Heart left ventricle (tissue), 16 donors: ENCODE measurements at regions not wholly inside any gene's neighbourhood (a gene's known extent, or its start where the extent isn't known, plus 50 kb on each side); places are given as distances from the start of the nearest gene placed in this dataset.

Experiments used
- ATAC-seq, 4 donors: fragments of 200-7000 bp; cut with Tn5 transposase; one replicate each; pipeline ENCODE4 v1.9.1; 2020 to 2022; ENCODE audit warnings: moderate library complexity in 4 of 4, mild to moderate bottlenecking in 3 of 4, moderate number of reproducible peaks in 1 of 4
- DNase-seq, 5 donors: peaks; one replicate each; pipeline ENCODE4 v3.0.0-alpha.2; 2020
- H3K27ac ChIP-seq, 12 donors: fragments of 200-600 bp; sonication (generic) in 4 of 12; one replicate each; pipeline versions ENCODE4 v1.5.0 to v1.8.0; 2016 to 2022; ENCODE audit warnings: mild to moderate bottlenecking in 2 of 12
- H3K27me3 ChIP-seq, 9 donors: fragments of 200-600 bp; sonication (generic) in 2 of 9; one replicate each; pipeline versions ENCODE4 v1.5.1 to v1.8.0; 2016 to 2022; ENCODE audit warnings: mild to moderate bottlenecking in 3 of 9
- H3K36me3 ChIP-seq, 9 donors: fragments of 200-600 bp; sonication (generic) in 2 of 9; one replicate each; pipeline versions ENCODE4 v1.5.0 to v1.8.0; 2018 to 2022; ENCODE audit warnings: mild to moderate bottlenecking in 2 of 9
- H3K4me1 ChIP-seq, 12 donors: fragments of 200-600 bp; sonication (generic) in 4 of 12; one replicate each; pipeline versions ENCODE4 v1.5.0 to v1.8.0; 2016 to 2022; ENCODE audit warnings: mild to moderate bottlenecking in 3 of 12
- H3K4me3 ChIP-seq, 12 donors: fragments of 200-600 bp; sonication (generic) in 4 of 12; one replicate each; pipeline versions ENCODE4 v1.5.0 to v1.8.0; 2017 to 2022; ENCODE audit warnings: mild to moderate bottlenecking in 9 of 12, moderate library complexity in 4 of 12
- H3K9me3 ChIP-seq, 12 donors: fragments of 200-600 bp; sonication (generic) in 4 of 12; one replicate each; pipeline versions ENCODE4 v1.5.0 to v1.8.0; 2016 to 2022; ENCODE audit warnings: mild to moderate bottlenecking in 1 of 12
- POLR2A ChIP-seq, 2 donors: fragments of 450-650 bp; IDR thresholded peaks; one replicate each; pipeline ENCODE4 v1.6.1; 2017; ENCODE audit warnings: antibody characterized with exemption in 2 of 2, mild to moderate bottlenecking in 2 of 2, moderate library complexity in 2 of 2
- WGBS, 4 donors: extraction: QIAGEN DNeasy Blood & Tissue Kit in 2 of 4; methylation state at CpG; one replicate each; pipeline versions ENCODE4 v1.1.5 to v1.1.7; 2013 to 2018; 5-methylcytosine and 5-hydroxymethylcytosine counted together
- intact Hi-C, 10 donors: fragments of 100-400 bp; cut with DNase I; formaldehyde crosslinking; loops; one replicate each; pipeline versions ENCODE4 v1.11.1 to v1.14.2; 2022
- TF ChIP-seq, protein P1 (sequence below), 12 donors: fragments of 200-600 bp; sonication (generic) in 4 of 12; IDR thresholded peaks; one replicate each; pipeline versions ENCODE4 v1.5.0 to v1.8.0; 2018 to 2022; ENCODE audit warnings: antibody characterized with exemption in 12 of 12, mild to moderate bottlenecking in 5 of 12
- donor health status: ischemic (EF 13 %, LVEDD 7.1; RV severe dilation, severe dysfunction).
- donor health status: healthy with polysubstance abuse.
- donor health status: DM: no; HTN: yes; CAD: no.
- donor health status: DM: no; HTN: no; CAD: no.
- donor health status: ischemic (EF 25% LVEDD 6.9; RV normal size, moderate dysfunction).
- donor health status: ischemic (EF 25% LVEDD 5.7; RV mildly dilated, moderate dysfunction).
- donor health status: healthy.
- donor health status: DM: yes; HTN: yes; CAD: no.
- donor health status: ischemic (EF 35%, LVEDD 5.7; RV mildly dilated, moderate dysfunction).
- donor health status: nonischemic (EF 11% LVEDD 7.7; RV severe dilation, severe dysfunction).
- donor health status: DM: yes; HTN: yes; CAD: no.
- donor health status: PGD.
- donor health status: ischemic (EF 29% LVEDD 5.4; RV normal size, mild dysfunction).
- donor health status: nonischemic (EF 23%, LVEDD 6.1; RV moderate dilation, normal function).

DNA sequence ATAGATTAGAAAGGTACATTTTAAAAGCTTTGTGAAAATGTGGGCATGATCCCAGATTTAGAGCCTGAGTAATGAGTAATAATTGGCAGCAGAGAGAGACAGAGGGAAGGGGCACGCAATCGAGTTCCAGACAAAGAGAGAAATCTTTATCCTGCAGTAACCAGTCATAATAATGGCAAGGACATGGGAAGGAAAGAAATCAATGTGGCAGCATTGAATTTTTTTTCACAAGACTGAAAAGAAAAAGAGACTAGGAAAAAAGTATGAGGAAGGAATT lies 790.8 kb upstream of the SOX9 start:
- intact Hi-C loops = no loop called here
- H3K27me3 ChIP-seq = peaks cover 0 to 7% (median 0%) of the 10 kb centered on the region in 9 donors
- ATAC-seq = no peak
- no peaks in the 10 kb centered on the region for H3K9me3 ChIP-seq
- DNase-seq = no peak
- 50 to 80% (median 64%) methylated on average over 2 of the region's 2 CpGs for WGBS, 4 donors
- H3K4me3 ChIP-seq = no peak overlapping the region
- no peaks in the 10 kb centered on the region for H3K36me3 ChIP-seq
- TF ChIP-seq, protein P1, sequence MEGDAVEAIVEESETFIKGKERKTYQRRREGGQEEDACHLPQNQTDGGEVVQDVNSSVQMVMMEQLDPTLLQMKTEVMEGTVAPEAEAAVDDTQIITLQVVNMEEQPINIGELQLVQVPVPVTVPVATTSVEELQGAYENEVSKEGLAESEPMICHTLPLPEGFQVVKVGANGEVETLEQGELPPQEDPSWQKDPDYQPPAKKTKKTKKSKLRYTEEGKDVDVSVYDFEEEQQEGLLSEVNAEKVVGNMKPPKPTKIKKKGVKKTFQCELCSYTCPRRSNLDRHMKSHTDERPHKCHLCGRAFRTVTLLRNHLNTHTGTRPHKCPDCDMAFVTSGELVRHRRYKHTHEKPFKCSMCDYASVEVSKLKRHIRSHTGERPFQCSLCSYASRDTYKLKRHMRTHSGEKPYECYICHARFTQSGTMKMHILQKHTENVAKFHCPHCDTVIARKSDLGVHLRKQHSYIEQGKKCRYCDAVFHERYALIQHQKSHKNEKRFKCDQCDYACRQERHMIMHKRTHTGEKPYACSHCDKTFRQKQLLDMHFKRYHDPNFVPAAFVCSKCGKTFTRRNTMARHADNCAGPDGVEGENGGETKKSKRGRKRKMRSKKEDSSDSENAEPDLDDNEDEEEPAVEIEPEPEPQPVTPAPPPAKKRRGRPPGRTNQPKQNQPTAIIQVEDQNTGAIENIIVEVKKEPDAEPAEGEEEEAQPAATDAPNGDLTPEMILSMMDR (IDR thresholded peaks at IDR 0.05) = no peak
- TF ChIP-seq POLR2A (IDR thresholded peaks at IDR 0.05) = no peak
- peaks cover 0 to 2% (median 0%) of the 10 kb centered on the region in 12 donors for H3K4me1 ChIP-seq
- no peak overlapping the region for H3K27ac ChIP-seq

DNA sequence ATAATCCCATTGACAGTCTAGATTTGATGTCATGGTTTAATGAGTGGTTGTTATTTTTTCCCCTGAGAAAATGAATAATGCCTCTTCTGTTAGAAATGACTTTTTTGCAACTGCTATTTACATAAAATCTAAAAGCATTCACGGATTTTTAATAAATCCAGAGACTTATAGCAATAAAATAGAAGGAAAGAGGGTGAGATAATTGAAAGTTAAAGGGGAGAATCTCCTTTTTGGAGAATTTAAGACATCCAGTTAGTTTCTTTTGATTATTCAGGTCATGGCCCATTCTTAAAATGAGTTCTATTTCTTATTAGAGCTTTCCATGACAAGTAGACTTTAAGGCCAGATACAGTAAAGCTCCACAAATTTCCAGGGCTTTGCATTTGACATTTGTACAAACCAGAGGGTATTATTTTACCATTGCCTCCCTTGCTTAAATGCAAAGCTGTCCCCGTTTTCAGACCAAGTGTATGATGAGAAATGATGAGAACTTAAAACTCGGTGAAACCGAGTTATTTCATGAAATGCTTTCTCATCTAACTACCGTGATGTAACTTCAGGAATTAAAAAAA lies 789.0 kb upstream of the SOX9 start:
- H3K4me3 ChIP-seq = no peak overlapping the region
- H3K27me3 ChIP-seq = peaks cover 0 to 7% (median 0%) of the 10 kb centered on the region in 9 donors
- no peaks in the 10 kb centered on the region for H3K36me3 ChIP-seq
- ATAC-seq = no peak
- intact Hi-C loops = no loop called here
- TF ChIP-seq, protein P1 (IDR thresholded peaks at IDR 0.05) = no peak
- TF ChIP-seq POLR2A (IDR thresholded peaks at IDR 0.05) = no peak
- no peak for DNase-seq
- H3K9me3 ChIP-seq = no peaks in the 10 kb centered on the region
- peaks cover 0 to 2% (median 0%) of the 10 kb centered on the region in 12 donors for H3K4me1 ChIP-seq
- 75 to 83% (median 76%) methylated on average over 5 of the region's 5 CpGs for WGBS, 4 donors
- H3K27ac ChIP-seq = no peak overlapping the region

DNA sequence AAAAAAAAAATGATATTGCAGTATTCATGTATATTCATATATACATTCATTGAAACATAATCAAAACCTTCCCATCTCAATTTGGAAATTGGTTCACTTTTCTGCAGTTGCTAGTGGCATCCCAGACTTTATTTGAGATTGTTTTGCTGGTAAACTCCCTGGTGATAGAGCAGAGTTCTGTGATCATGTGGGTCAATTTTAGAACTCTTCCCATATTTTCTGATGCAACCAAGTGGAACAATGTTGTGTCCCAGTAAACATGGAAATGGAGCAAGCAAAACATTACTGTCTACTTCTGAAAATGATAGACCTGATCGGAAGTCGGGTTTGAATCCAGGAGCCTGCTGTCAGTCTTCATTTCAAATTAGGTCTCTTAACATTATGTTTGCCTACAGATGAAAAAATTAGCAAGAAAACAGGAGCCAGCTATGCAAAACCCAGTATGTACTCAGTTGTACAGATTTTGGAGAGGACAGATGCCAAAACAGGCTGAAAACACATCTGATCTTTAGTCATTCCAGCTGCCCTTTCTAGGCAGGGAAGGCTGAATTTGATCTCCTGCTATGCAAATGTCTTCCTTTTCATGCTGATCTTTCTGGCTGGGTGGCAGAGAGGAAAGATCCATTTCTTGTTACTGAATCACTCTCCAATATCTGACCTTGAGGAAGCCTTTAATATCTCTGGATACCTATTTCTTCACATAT lies 786.6 kb upstream of the SOX9 start:
- peaks cover 0 to 3% (median 0%) of the 10 kb centered on the region in 12 donors for H3K4me1 ChIP-seq
- 84 to 89% (median 85%) methylated on average over 2 of the region's 2 CpGs for WGBS, 4 donors

DNA sequence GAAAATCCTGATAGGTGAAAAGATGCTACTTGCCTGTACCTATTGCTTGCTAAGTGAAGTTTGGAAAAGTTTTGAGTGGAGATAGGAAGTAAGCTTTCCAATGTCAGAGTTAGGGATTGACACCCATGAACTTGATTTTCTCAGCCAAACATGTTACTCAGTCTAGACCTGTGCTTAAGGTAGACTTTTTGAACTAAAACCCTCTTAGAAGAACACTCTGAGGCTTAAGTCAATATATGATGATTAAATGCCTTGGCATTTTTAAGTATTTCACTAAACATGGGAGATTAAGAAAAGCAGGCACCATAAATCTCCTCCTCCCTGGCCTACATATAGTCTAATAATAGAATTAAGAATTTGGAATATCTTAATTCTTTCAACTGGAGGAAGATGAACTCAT lies 785.6 kb upstream of the SOX9 start:
- no peak overlapping the region for H3K4me3 ChIP-seq
- peaks cover 0 to 3% (median 0%) of the 10 kb centered on the region in 12 donors for H3K4me1 ChIP-seq
- DNase-seq = no peak
- H3K9me3 ChIP-seq = no peaks in the 10 kb centered on the region
- H3K36me3 ChIP-seq = no peaks in the 10 kb centered on the region
- intact Hi-C loops = no loop called here
- no peak overlapping the region for H3K27ac ChIP-seq
- H3K27me3 ChIP-seq = no peaks in the 10 kb centered on the region
- ATAC-seq = no peak
- TF ChIP-seq, protein P1 (IDR thresholded peaks at IDR 0.05) = no peak
- no peak for TF ChIP-seq POLR2A (IDR thresholded peaks at IDR 0.05)

More for the DNA sequence above, 786.6 kb upstream of the SOX9 start:
- Histone ChIP-seq H3K36me3 (no peaks in the 10 kb centered on the region), H3K27ac (no peak overlapping the region), H3K4me3 (no peak overlapping the region), H3K27me3 (no peaks in the 10 kb centered on the region), H3K9me3 (no peaks in the 10 kb centered on the region)
- no peak for ATAC-seq
- intact Hi-C loops = no loop called here
- TF ChIP-seq POLR2A (IDR thresholded peaks at IDR 0.05) = no peak
- TF ChIP-seq, protein P1 (IDR thresholded peaks at IDR 0.05) = no peak
- DNase-seq = no peak
